ENCODE measurements at regions not wholly inside any gene's neighbourhood (a gene's known extent, or its start where the extent isn't known, plus 50 kb on each side); places are given as distances from the start of the nearest gene placed in this dataset.

- no peak for DNase-seq (ENCODE audit: low read depth in 3 of 3)
Observed at GRCh38 chr3:67706934-67707333, 52.5 kb upstream of the SUCLG2 start.

GRCh38 chr3:67704322-67704721, 49.9 kb upstream of the SUCLG2 start:
- DNase-seq (ENCODE audit: low read depth in 3 of 3), result no peak
